Astrocyte (in vitro differentiated cells and primary cell): ENCODE measurements at regions not wholly inside any gene's neighbourhood (a gene's known extent, or its start where the extent isn't known, plus 50 kb on each side); places are given as distances from the start of the nearest gene placed in this dataset.

Experiments
- DNase-seq: peaks from one replicate; pipeline ENCODE4 v3.0.0-alpha.2; 2010; ENCODE audit warnings: low read depth
- FAIRE-seq: peaks from 2 replicates; lab custom pipeline; 2011; peaks lifted over from hg19 to GRCh38; lab: Jason Lieb, UNC
- H2AFZ ChIP-seq: 2 replicates; pipeline ENCODE4 v1.6.0; 2012; ENCODE audit warnings: low read depth, low read length, inconsistent platforms
- H3K27ac ChIP-seq: 2 replicates; pipeline ENCODE4 v1.5.1; 2011; ENCODE audit warnings: low read depth, low read length, inconsistent platforms
- H3K27me3 ChIP-seq: 2 replicates; pipeline ENCODE4 v1.6.0; 2011; ENCODE audit warnings: low read length, inconsistent platforms; ENCODE audit not compliant: insufficient read depth
- H3K36me3 ChIP-seq: 2 replicates; pipeline ENCODE4 v1.5.1; 2011; ENCODE audit warnings: low read length, inconsistent platforms; ENCODE audit not compliant: insufficient read depth
- H3K4me1 ChIP-seq: 2 replicates; pipeline ENCODE4 v1.5.1; 2011; ENCODE audit warnings: low read length, inconsistent platforms; ENCODE audit not compliant: insufficient read depth
- H3K4me2 ChIP-seq: 2 replicates; pipeline ENCODE4 v1.6.0; 2012; ENCODE audit warnings: low read length, inconsistent platforms
- H3K4me3 ChIP-seq: 2 replicates; pipeline ENCODE4 v1.5.1; 2011; ENCODE audit warnings: low read depth, mild to moderate bottlenecking, low read length, inconsistent platforms; ENCODE audit not compliant: insufficient read depth
- H3K79me2 ChIP-seq: 2 replicates; pipeline ENCODE4 v1.6.0; 2012; ENCODE audit warnings: mild to moderate bottlenecking, low read length, inconsistent platforms; ENCODE audit not compliant: insufficient read depth
- H3K9ac ChIP-seq: 2 replicates; pipeline ENCODE4 v1.6.0; 2012; ENCODE audit warnings: mild to moderate bottlenecking, low read length, inconsistent platforms
- H3K9me3 ChIP-seq: 2 replicates; pipeline ENCODE4 v1.5.1; 2012; ENCODE audit warnings: low read depth, mild to moderate bottlenecking, low read length, inconsistent platforms; ENCODE audit not compliant: insufficient read depth
- H4K20me1 ChIP-seq: 2 replicates; pipeline ENCODE4 v1.6.0; 2012; ENCODE audit warnings: low read length, inconsistent platforms; ENCODE audit not compliant: insufficient read depth
- H3K27ac Mint-ChIP-seq: one replicate; pipeline ENCODE4 v1.8.0; 2021; ENCODE audit warnings: mild to moderate bottlenecking, mixed read lengths; ENCODE audit not compliant: unreplicated experiment
- H3K27me3 Mint-ChIP-seq: one replicate; pipeline ENCODE4 v1.8.0; 2021; ENCODE audit warnings: low read depth, mixed read lengths; ENCODE audit not compliant: unreplicated experiment
- H3K36me3 Mint-ChIP-seq: one replicate; pipeline ENCODE4 v1.8.0; 2021; ENCODE audit warnings: low read depth, mixed read lengths; ENCODE audit not compliant: unreplicated experiment
- H3K4me1 Mint-ChIP-seq: one replicate; pipeline ENCODE4 v1.8.0; 2021; ENCODE audit warnings: low read depth, mixed read lengths; ENCODE audit not compliant: unreplicated experiment
- H3K4me3 Mint-ChIP-seq: one replicate; pipeline ENCODE4 v1.8.0; 2021; ENCODE audit warnings: mild to moderate bottlenecking, moderate library complexity, mixed read lengths; ENCODE audit not compliant: unreplicated experiment
- H3K9me3 Mint-ChIP-seq: one replicate; pipeline ENCODE4 v1.8.0; 2021; ENCODE audit warnings: mild to moderate bottlenecking, mixed read lengths; ENCODE audit not compliant: unreplicated experiment
- CTCF ChIP-seq: IDR thresholded peaks from 2 replicates; pipeline ENCODE4 v1.5.1; 2011; ENCODE audit warnings: low read depth, mild to moderate bottlenecking, inconsistent platforms, low read length, moderate library complexity; ENCODE audit not compliant: insufficient read depth
- EZH2 ChIP-seq: IDR thresholded peaks from 2 replicates; pipeline ENCODE4 v1.6.1; 2012; ENCODE audit warnings: mild to moderate bottlenecking, low read length, inconsistent platforms; ENCODE audit not compliant: insufficient read depth

GRCh38 chr20:53800883-53801604 lies 207.4 kb upstream of the ZNF217 start:
- TF ChIP-seq EZH2 (no peak), CTCF (no peak)
- H3K4me1 ChIP-seq, result peaks cover 9% of the 10 kb centered on the region
- Mint-ChIP-seq H3K4me3 (no peak overlapping the region), H3K4me1 (peaks cover 3% of the 10 kb centered on the region), H3K36me3 (no peaks in the 10 kb centered on the region), H3K27me3 (no peaks in the 10 kb centered on the region), H3K27ac (no peak overlapping the region), H3K9me3 (peaks cover 2% of the 10 kb centered on the region)
- H3K9ac ChIP-seq, result no peak overlapping the region
- no peak overlapping the region for H3K4me3 ChIP-seq
- H3K27me3 ChIP-seq, result no peaks in the 10 kb centered on the region
- H3K9me3 ChIP-seq, result no peaks in the 10 kb centered on the region
- no peak for FAIRE-seq
- H3K27ac ChIP-seq, result no peak overlapping the region
- no peaks in the 10 kb centered on the region for H3K36me3 ChIP-seq
- H3K79me2 ChIP-seq, result no peaks in the 10 kb centered on the region
- no peaks in the 10 kb centered on the region for H4K20me1 ChIP-seq
- no peak overlapping the region for H3K4me2 ChIP-seq
- no peak for DNase-seq
- no peak overlapping the region for H2AFZ ChIP-seq

DNA sequence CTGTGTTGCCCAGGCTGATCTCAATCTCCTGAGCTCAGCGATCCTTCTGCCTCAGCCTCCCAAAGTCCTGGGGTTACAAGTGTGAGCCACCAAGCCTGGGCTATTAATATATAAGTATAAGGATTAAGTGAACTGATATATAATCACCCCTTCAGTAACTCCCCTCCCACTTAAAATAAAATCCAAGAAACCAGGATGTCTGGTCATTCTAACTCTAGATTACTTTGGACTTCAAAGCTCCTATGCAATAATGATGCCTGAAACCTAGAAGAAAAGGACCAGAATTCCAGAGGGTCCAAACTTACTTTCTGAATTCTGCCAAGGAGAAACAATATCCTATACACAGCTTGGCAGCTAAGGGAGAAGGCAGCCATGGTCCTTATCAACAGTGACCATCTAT lies 206.8 kb upstream of the ZNF217 start:
- H3K27me3 Mint-ChIP-seq, result no peaks in the 10 kb centered on the region
- TF ChIP-seq EZH2 (no peak), CTCF (no peak)
- H4K20me1 ChIP-seq, result no peaks in the 10 kb centered on the region
- no peaks in the 10 kb centered on the region for H3K9me3 ChIP-seq
- H3K4me3 ChIP-seq, result no peak overlapping the region
- no peak for DNase-seq
- no peak overlapping the region for H3K27ac Mint-ChIP-seq
- peaks cover 2% of the 10 kb centered on the region for H3K9me3 Mint-ChIP-seq
- H3K4me1 ChIP-seq, result peaks cover 5% of the 10 kb centered on the region
- peaks cover 2% of the 10 kb centered on the region for H3K4me1 Mint-ChIP-seq
- no peak overlapping the region for H3K9ac ChIP-seq
- H3K4me3 Mint-ChIP-seq, result no peak overlapping the region
- H3K36me3 ChIP-seq, result no peaks in the 10 kb centered on the region
- H3K79me2 ChIP-seq, result no peaks in the 10 kb centered on the region
- H3K27me3 ChIP-seq, result no peaks in the 10 kb centered on the region
- no peak overlapping the region for H3K4me2 ChIP-seq
- no peak for FAIRE-seq
- H3K36me3 Mint-ChIP-seq, result no peaks in the 10 kb centered on the region
- no peak overlapping the region for H3K27ac ChIP-seq
- no peak overlapping the region for H2AFZ ChIP-seq

DNA sequence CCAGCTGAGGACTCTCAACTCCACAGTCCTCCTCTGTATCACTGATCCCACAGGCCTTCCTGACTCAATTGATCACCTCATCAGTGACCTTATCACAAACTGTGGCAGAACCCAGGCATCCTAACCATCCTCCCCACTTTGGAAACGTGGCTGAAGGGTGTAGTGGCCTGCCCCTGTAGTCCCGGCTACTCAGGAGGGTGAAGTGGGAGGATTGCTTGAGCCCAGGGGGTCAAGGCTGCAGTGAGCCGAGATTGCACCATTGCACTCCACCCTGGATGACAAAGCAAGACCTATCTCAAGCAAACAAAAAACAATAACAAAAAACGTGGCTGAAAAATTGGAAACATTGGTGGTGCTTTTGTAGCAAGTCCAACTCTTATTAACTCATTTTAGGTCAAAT lies 203.4 kb upstream of the ZNF217 start:
- no peaks in the 10 kb centered on the region for H4K20me1 ChIP-seq
- no peak overlapping the region for H3K27ac ChIP-seq
- H3K9ac ChIP-seq, result no peak overlapping the region
- no peaks in the 10 kb centered on the region for H3K79me2 ChIP-seq
- no peak overlapping the region for H2AFZ ChIP-seq
- H3K4me2 ChIP-seq, result no peak overlapping the region
- H3K27me3 ChIP-seq, result no peaks in the 10 kb centered on the region
- FAIRE-seq, result no peak
- no peaks in the 10 kb centered on the region for H3K36me3 ChIP-seq
- no peak overlapping the region for H3K4me3 ChIP-seq
- Mint-ChIP-seq H3K27me3 (no peaks in the 10 kb centered on the region), H3K27ac (no peak overlapping the region), H3K9me3 (peaks cover 2% of the 10 kb centered on the region), H3K4me3 (no peak overlapping the region), H3K4me1 (peaks cover 4% of the 10 kb centered on the region), H3K36me3 (peaks cover 2% of the 10 kb centered on the region)
- peaks cover 5% of the 10 kb centered on the region for H3K4me1 ChIP-seq
- DNase-seq, result no peak
- no peaks in the 10 kb centered on the region for H3K9me3 ChIP-seq
- TF ChIP-seq EZH2, result no peak
- no peak for TF ChIP-seq CTCF
